SW480 (cell line): ENCODE measurements at regions not wholly inside any gene's neighbourhood (a gene's known extent, or its start where the extent isn't known, plus 50 kb on each side); places are given as distances from the start of the nearest gene placed in this dataset.
"Not testable (repeated sequence)": the region's sequence is repeated elsewhere in the genome, so short reads cannot be mapped to it uniquely, and the experiment has no call there.

Experiments
- DNase-seq: peaks from one replicate; pipeline ENCODE4 v3.0.0-alpha.2; 2016; ENCODE audit warnings: low spot score

GRCh38 chr4:84286048-84286447 is 213.0 kb downstream of the NKX6-1 start:
- DNase-seq: no peak

GRCh38 chr4:84279678-84280077 is 219.4 kb downstream of the NKX6-1 start:
- no peak for DNase-seq

GRCh38 chr4:84277923-84278322 is 221.2 kb downstream of the NKX6-1 start:
- no peak for DNase-seq

GRCh38 chr4:84276752-84277151 is 222.3 kb downstream of the NKX6-1 start:
- DNase-seq: no peak

- no peak for DNase-seq
Measured at GRCh38 chr4:84269536-84270044, 229.5 kb downstream of the NKX6-1 start.

GRCh38 chr4:84264652-84265051 is 234.4 kb downstream of the NKX6-1 start:
- no peak for DNase-seq

GRCh38 chr4:84263415-84263814 is 235.7 kb downstream of the NKX6-1 start:
- no peak for DNase-seq

GRCh38 chr4:84260495-84260894 is 238.6 kb downstream of the NKX6-1 start:
- no peak for DNase-seq

- DNase-seq: peak; percentile 5
Measured at GRCh38 chr4:84258905-84259830, 239.9 kb downstream of the NKX6-1 start.

GRCh38 chr4:84254537-84254936 is 244.6 kb downstream of the NKX6-1 start:
- no peak for DNase-seq

- no peak for DNase-seq
Measured at GRCh38 chr4:84249521-84249920, 249.6 kb downstream of the NKX6-1 start.

- DNase-seq: not testable (repeated sequence)
Measured at GRCh38 chr4:84245042-84245441, 254.1 kb downstream of the NKX6-1 start.

GRCh38 chr4:84244346-84244801 is 254.7 kb downstream of the NKX6-1 start:
- DNase-seq: not testable (repeated sequence)

- no peak for DNase-seq
Measured at GRCh38 chr4:84243685-84244084, 255.4 kb downstream of the NKX6-1 start.

GRCh38 chr4:84239278-84239845 is 259.7 kb downstream of the NKX6-1 start:
- DNase-seq: no peak

GRCh38 chr4:84238247-84239090 is 260.6 kb downstream of the NKX6-1 start:
- DNase-seq: peak; percentile 11

GRCh38 chr4:84237008-84237407 is 262.1 kb downstream of the NKX6-1 start:
- no peak for DNase-seq

- DNase-seq: no peak
Measured at GRCh38 chr4:84235126-84235944, 263.8 kb downstream of the NKX6-1 start.

GRCh38 chr4:84232309-84233095 is 266.6 kb downstream of the NKX6-1 start:
- no peak for DNase-seq

GRCh38 chr4:84231539-84232055 is 267.5 kb downstream of the NKX6-1 start:
- no peak for DNase-seq
